IMR-90 (cell line): ENCODE measurements at regions not wholly inside any gene's neighbourhood (a gene's known extent, or its start where the extent isn't known, plus 50 kb on each side); places are given as distances from the start of the nearest gene placed in this dataset.
A peak's percentile ranks its signal among the peaks of the same experiment; 100 is the strongest.

ENCODE experiments used
- ATAC-seq: fragments of 200-7000 bp; cut with Tn5 transposase; 2 replicates; pipeline ENCODE4 v1.9.1; 2020; ENCODE audit warnings: low read depth, mild to moderate bottlenecking, moderate library complexity
- BruUV-seq: library from RNA; stranded (reverse); fragments of 400-500 nt; replicated peaks from 2 replicates; lab custom pipeline; 2021; lab: Mats Ljungman, UMichigan
- CTCF ChIA-PET: fragments of 300-600 bp; formaldehyde crosslinking; extraction: SDS; loops from one replicate; lab custom pipeline; 2021; ENCODE audit warnings: antibody characterized with exemption; lab: Yijun Ruan, JAX
- POLR2A ChIA-PET: fragments of 300-600 bp; sonication (Branson Sonifier 250); formaldehyde crosslinking; loops from one replicate; lab custom pipeline; 2022; ENCODE audit warnings: antibody characterized with exemption; ENCODE audit not compliant: unreplicated experiment; lab: Charles Lee
- DNase-seq: peaks from one replicate; pipeline ENCODE4 v3.0.0; 2013
- H2AFZ ChIP-seq: replicated peaks from 2 replicates; pipeline ENCODE3; 2013; ENCODE audit warnings: low read length, mild to moderate bottlenecking; ENCODE audit not compliant: poor library complexity
- H2AK5ac ChIP-seq: 2 replicates; pipeline ENCODE4 v1.6.1; 2013; ENCODE audit warnings: low read depth, low read length, inconsistent platforms
- H2AK9ac ChIP-seq: replicated peaks from 2 replicates; pipeline ENCODE3; 2013; ENCODE audit warnings: mild to moderate bottlenecking, low read depth, low read length, moderate library complexity; ENCODE audit not compliant: poor library complexity
- H2BK120ac ChIP-seq: 2 replicates; pipeline ENCODE4 v1.6.1; 2013; ENCODE audit warnings: low read depth, low read length, inconsistent platforms
- H2BK15ac ChIP-seq: 3 replicates; pipeline ENCODE4 v1.6.1; 2013; ENCODE audit warnings: low read depth, low read length, inconsistent platforms
- H2BK20ac ChIP-seq: 2 replicates; pipeline ENCODE4 v1.6.1; 2013; ENCODE audit warnings: low read depth, mild to moderate bottlenecking, inconsistent platforms, low read length, moderate library complexity
- H2BK5ac ChIP-seq: 2 replicates; pipeline ENCODE4 v1.6.1; 2013; ENCODE audit warnings: mild to moderate bottlenecking, low read depth, low read length, inconsistent platforms; ENCODE audit not compliant: poor library complexity, severe bottlenecking
- H3K14ac ChIP-seq: replicated peaks from 2 replicates; pipeline ENCODE4 v1.6.1; 2013; ENCODE audit warnings: low read depth, low read length, inconsistent platforms
- H3K18ac ChIP-seq: 2 replicates; pipeline ENCODE4 v1.6.1; 2013; ENCODE audit warnings: low read depth, low read length, control low read depth
- H3K23ac ChIP-seq: 2 replicates; pipeline ENCODE4 v1.6.1; 2013; ENCODE audit warnings: low read depth, low read length, inconsistent platforms
- H3K27ac ChIP-seq: 2 replicates; pipeline ENCODE4 v1.5.1; 2013; ENCODE audit warnings: mild to moderate bottlenecking, control low read depth, low read length; ENCODE audit not compliant: insufficient read depth
- H3K27me3 ChIP-seq: 2 replicates; pipeline ENCODE4 v1.6.1; 2013; ENCODE audit warnings: low read length; ENCODE audit not compliant: control insufficient read depth, insufficient read depth
- H3K36me3 ChIP-seq: 2 replicates; pipeline ENCODE4 v1.6.1; 2013; ENCODE audit warnings: low read length, mixed read lengths; ENCODE audit not compliant: control insufficient read depth, insufficient read depth
- H3K4ac ChIP-seq: 2 replicates; pipeline ENCODE4 v1.6.1; 2013; ENCODE audit warnings: low read depth, low read length, inconsistent platforms
- H3K4me1 ChIP-seq: 2 replicates; pipeline ENCODE4 v1.6.1; 2013; ENCODE audit warnings: low read length, mixed read lengths; ENCODE audit not compliant: control insufficient read depth, insufficient read depth
- H3K4me2 ChIP-seq: 2 replicates; pipeline ENCODE4 v1.6.1; 2013; ENCODE audit warnings: low read depth, mild to moderate bottlenecking, control low read depth, low read length, moderate library complexity
- H3K4me3 ChIP-seq: 2 replicates; pipeline ENCODE4 v1.5.1; 2013; ENCODE audit warnings: low read depth, mild to moderate bottlenecking, control low read depth, low read length, moderate library complexity; ENCODE audit not compliant: insufficient read depth
- H3K56ac ChIP-seq: 2 replicates; pipeline ENCODE4 v1.6.1; 2013; ENCODE audit warnings: low read length, inconsistent platforms; ENCODE audit not compliant: insufficient read depth; ENCODE audit errors: extremely low read depth
- H3K79me1 ChIP-seq, 2 experiments: 2 replicates each; pipeline ENCODE4 v1.6.1; 2013; ENCODE audit warnings: low read length in 2 of 2, inconsistent platforms in 1 of 2, low read depth in 1 of 2
- H3K9ac ChIP-seq: 2 replicates; pipeline ENCODE4 v1.6.1; 2013; ENCODE audit warnings: low read depth, low read length, control low read depth
- H3K9me1 ChIP-seq: 2 replicates; pipeline ENCODE4 v1.6.1; 2013; ENCODE audit warnings: low read length, inconsistent platforms; ENCODE audit not compliant: insufficient read depth
- H3K9me3 ChIP-seq: 2 replicates; pipeline ENCODE4 v1.6.1; 2013; ENCODE audit warnings: low read length; ENCODE audit not compliant: control insufficient read depth, insufficient read depth
- H4K20me1 ChIP-seq: 2 replicates; pipeline ENCODE4 v1.6.1; 2013; ENCODE audit warnings: low read length, inconsistent platforms; ENCODE audit not compliant: insufficient read depth
- H4K5ac ChIP-seq: 2 replicates; pipeline ENCODE4 v1.6.1; 2013; ENCODE audit warnings: mild to moderate bottlenecking, low read depth, low read length, control low read depth
- H4K8ac ChIP-seq, 2 experiments: 2 replicates each; pipeline ENCODE4 v1.6.1; 2013; ENCODE audit warnings: low read depth in 2 of 2, low read length in 2 of 2, control low read depth in 1 of 2, inconsistent platforms in 1 of 2
- H4K91ac ChIP-seq: 2 replicates; pipeline ENCODE4 v1.6.1; 2013; ENCODE audit warnings: low read depth, low read length, inconsistent platforms; ENCODE audit not compliant: insufficient read depth
- BHLHE40 ChIP-seq: fragments of 150-350 bp; IDR thresholded peaks from 2 replicates; pipeline ENCODE4 v1.6.1; 2016; ENCODE audit warnings: mild to moderate bottlenecking, low read depth, low read length
- CEBPB ChIP-seq: IDR thresholded peaks from 2 replicates; pipeline ENCODE4 v1.6.1; 2012; ENCODE audit warnings: low read depth, low read length, improper control_type of control experiment
- CTCF ChIP-seq: conservative IDR thresholded peaks from 2 replicates; pipeline ENCODE4 v1.5.1; 2012; ENCODE audit warnings: mild to moderate bottlenecking, low read depth, low read length, improper control_type of control experiment
- ELK1 ChIP-seq: fragments of 150-350 bp; IDR thresholded peaks from 2 replicates; pipeline ENCODE4 v1.6.1; 2016; ENCODE audit warnings: low read depth, mild to moderate bottlenecking, low read length, moderate library complexity, borderline replicate concordance
- FOS ChIP-seq: fragments of 150-350 bp; IDR thresholded peaks from 2 replicates; pipeline ENCODE4 v1.6.1; 2016; ENCODE audit warnings: low read depth, low read length
- MAFK ChIP-seq: IDR thresholded peaks from 2 replicates; pipeline ENCODE4 v1.6.1; 2012; ENCODE audit warnings: low read depth, low read length, improper control_type of control experiment
- MAZ ChIP-seq: IDR thresholded peaks from 2 replicates; pipeline ENCODE4 v1.6.1; 2012; ENCODE audit warnings: low read depth, mild to moderate bottlenecking, low read length, improper control_type of control experiment, moderate library complexity, borderline replicate concordance
- NFE2L2 ChIP-seq: fragments of 150-350 bp; IDR thresholded peaks from 2 replicates; pipeline ENCODE4 v1.6.1; 2016; ENCODE audit warnings: low read depth, mild to moderate bottlenecking, low read length
- POLR2A ChIP-seq: IDR thresholded peaks from 2 replicates; pipeline ENCODE4 v1.6.1; 2012; ENCODE audit warnings: mild to moderate bottlenecking, low read depth, low read length
- RAD21 ChIP-seq: IDR thresholded peaks from 2 replicates; pipeline ENCODE4 v1.6.1; 2012; ENCODE audit warnings: low read length, improper control_type of control experiment
- RCOR1 ChIP-seq: IDR thresholded peaks from 2 replicates; pipeline ENCODE4 v1.6.1; 2012; ENCODE audit warnings: mild to moderate bottlenecking, low read length, improper control_type of control experiment; ENCODE audit not compliant: insufficient replicate concordance
- RFX5 ChIP-seq: IDR thresholded peaks from 2 replicates; pipeline ENCODE4 v1.8.0; 2012; ENCODE audit warnings: low read depth, mild to moderate bottlenecking, low read length, moderate library complexity
- SMC3 ChIP-seq: fragments of 150-350 bp; IDR thresholded peaks from 2 replicates; pipeline ENCODE4 v1.6.1; 2016; ENCODE audit warnings: low read depth, mild to moderate bottlenecking, antibody characterized with exemption, low read length, moderate library complexity
- USF2 ChIP-seq: fragments of 150-350 bp; IDR thresholded peaks from 2 replicates; pipeline ENCODE4 v1.6.1; 2017; ENCODE audit warnings: mild to moderate bottlenecking, antibody characterized with exemption, low read length, low read depth
- WGBS, 2 experiments: methylation state at CpG; one replicate each; pipeline versions ENCODE4 v1.1.5 to v1.1.7; 2013; ENCODE audit warnings: missing lambda C conversion rate in 2 of 2; ENCODE audit not compliant: insufficient read length in 1 of 2; ENCODE audit errors: extremely low coverage in 2 of 2; 5-methylcytosine and 5-hydroxymethylcytosine counted together
- dilution Hi-C: fragments of 300-500 bp; cut with HindIII; formaldehyde crosslinking; loops from one replicate; pipeline ENCODE4 v1.14.3; 2018; ENCODE audit warnings: low sequenced_read_pairs; ENCODE audit not compliant: unreplicated experiment
- in situ Hi-C: fragments of 300-500 bp; cut with MboI; formaldehyde crosslinking; loops from 3 replicates; pipeline ENCODE4 v1.14.3; 2019; ENCODE audit warnings: low sequenced_read_pairs, inconsistent platforms, mixed read lengths
- intact Hi-C: fragments of 100-400 bp; cut with micrococcal nuclease; formaldehyde crosslinking; loops from 2 replicates; pipeline ENCODE4 v1.10.0; 2022

- no peak overlapping the region for H2BK5ac ChIP-seq
- no peak overlapping the region for H2AFZ ChIP-seq
- DNase-seq, result peak; percentile 81
- no peaks in the 10 kb centered on the region for H3K36me3 ChIP-seq
- H3K4ac ChIP-seq, result no peak overlapping the region
- no peak overlapping the region for H3K14ac ChIP-seq
- no peak overlapping the region for H3K56ac ChIP-seq
- H3K9me3 ChIP-seq, result no peaks in the 10 kb centered on the region
- no peak overlapping the region for H3K9ac ChIP-seq
- CTCF ChIA-PET, result interaction anchor here (0.5 to 2.0 kb wide), 7 partner anchors 218 to 748 kb away, joined by 3 to 16 read pairs (median 3); no protein-coding TSS in a partner anchor
- 0 out of 3 replicates have a peak overlapping the region, but pooled peaks have one; percentile 50 for H2BK15ac ChIP-seq
- no peak overlapping the region for H4K8ac ChIP-seq
- TF ChIP-seq SMC3, result peak; percentile 96
- peak; percentile 89 for TF ChIP-seq CTCF
- TF ChIP-seq BHLHE40, result no peak
- peak; percentile 48; the same call in 1 of the 2 replicates for TF ChIP-seq POLR2A
- no peak for TF ChIP-seq MAZ
- TF ChIP-seq NFE2L2, result no peak
- no peak for TF ChIP-seq RCOR1
- TF ChIP-seq FOS, result no peak
- no peak for TF ChIP-seq RFX5
- no peak for TF ChIP-seq ELK1
- peak; percentile 86 for TF ChIP-seq MAFK
- peak; percentile 95 for TF ChIP-seq RAD21
- TF ChIP-seq USF2, result no peak
- no peak for TF ChIP-seq CEBPB
- in situ Hi-C loops, result loop anchor here (5.0 kb wide), 1 partner anchor 374 kb away; no protein-coding TSS in a partner anchor
- no TSS peak for BruUV-seq
- H3K27me3 ChIP-seq, result no peaks in the 10 kb centered on the region
- H3K27ac ChIP-seq, result no peak overlapping the region
- ATAC-seq, result peak; percentile 81
- no peak overlapping the region for H3K18ac ChIP-seq
- intact Hi-C loops, result loop anchor here (1.0 to 10.0 kb wide), 3 partner anchors 162 to 362 kb away; no protein-coding TSS in a partner anchor
- no peak overlapping the region for H2BK120ac ChIP-seq
- H4K20me1 ChIP-seq, result no peaks in the 10 kb centered on the region
- no peak overlapping the region for H3K4me2 ChIP-seq
- no peak overlapping the region for H2AK5ac ChIP-seq
- H4K91ac ChIP-seq, result no peak overlapping the region
- H3K23ac ChIP-seq, result no peak overlapping the region
- H4K5ac ChIP-seq, result no peak overlapping the region
- H3K4me1 ChIP-seq, result peaks cover 2% of the 10 kb centered on the region; the same call in 1 of the 2 replicates
- dilution Hi-C loops, result no loop called here
- no peak overlapping the region for H3K4me3 ChIP-seq
- POLR2A ChIA-PET, result no interaction called here
- no peaks in the 10 kb centered on the region for H3K9me1 ChIP-seq
- H2BK20ac ChIP-seq, result no peak overlapping the region
- no CpG with 5 or more reads among the region's 3 CpGs for WGBS, 2 experiments
- H2AK9ac ChIP-seq, result no peak overlapping the region
- H3K79me1 ChIP-seq, result no peaks in the 10 kb centered on the region
These were observed 566.0 kb downstream of the CAAP1 start for GRCh38 chr9:26326563-26326962.
